NT2/D1 (cell line): ENCODE measurements at regions not wholly inside any gene's neighbourhood (a gene's known extent, or its start where the extent isn't known, plus 50 kb on each side); places are given as distances from the start of the nearest gene placed in this dataset.

Experiments
- YY1 ChIP-seq: IDR thresholded peaks from 2 replicates; pipeline ENCODE4 v1.6.1; 2011; ENCODE audit not compliant: insufficient read length, insufficient read depth
- ZNF274 ChIP-seq: IDR thresholded peaks from 2 replicates; pipeline ENCODE4 v1.6.1; 2011; ENCODE audit warnings: mild to moderate bottlenecking, low read depth, low read length

GRCh38 chr3:148081926-148082325 lies 615.8 kb upstream of the AGTR1 start:
- TF ChIP-seq ZNF274 (no peak), YY1 (no peak)
